ENCODE measurements at regions not wholly inside any gene's neighbourhood (a gene's known extent, or its start where the extent isn't known, plus 50 kb on each side); places are given as distances from the start of the nearest gene placed in this dataset.

DNA sequence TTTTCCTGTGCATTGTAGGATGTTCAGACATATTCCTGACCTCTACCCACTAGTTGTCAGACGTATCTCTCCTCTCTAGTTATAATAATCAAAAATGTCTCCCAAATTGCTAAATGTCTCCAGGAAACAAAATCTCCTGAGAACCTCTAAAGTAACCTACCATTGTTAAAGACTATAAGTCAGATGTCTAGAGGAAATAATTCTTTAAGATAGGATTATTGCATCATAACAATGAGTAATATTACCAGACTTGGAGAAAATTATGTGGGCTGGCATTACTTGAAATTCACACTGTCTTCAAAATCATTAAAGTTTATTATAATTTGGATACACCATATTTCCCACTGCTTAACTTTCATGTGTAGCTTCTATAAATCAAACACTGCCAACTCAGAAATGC lies 643.0 kb upstream of the ADGRL2 start:
- TF ChIP-seq, protein P1, sequence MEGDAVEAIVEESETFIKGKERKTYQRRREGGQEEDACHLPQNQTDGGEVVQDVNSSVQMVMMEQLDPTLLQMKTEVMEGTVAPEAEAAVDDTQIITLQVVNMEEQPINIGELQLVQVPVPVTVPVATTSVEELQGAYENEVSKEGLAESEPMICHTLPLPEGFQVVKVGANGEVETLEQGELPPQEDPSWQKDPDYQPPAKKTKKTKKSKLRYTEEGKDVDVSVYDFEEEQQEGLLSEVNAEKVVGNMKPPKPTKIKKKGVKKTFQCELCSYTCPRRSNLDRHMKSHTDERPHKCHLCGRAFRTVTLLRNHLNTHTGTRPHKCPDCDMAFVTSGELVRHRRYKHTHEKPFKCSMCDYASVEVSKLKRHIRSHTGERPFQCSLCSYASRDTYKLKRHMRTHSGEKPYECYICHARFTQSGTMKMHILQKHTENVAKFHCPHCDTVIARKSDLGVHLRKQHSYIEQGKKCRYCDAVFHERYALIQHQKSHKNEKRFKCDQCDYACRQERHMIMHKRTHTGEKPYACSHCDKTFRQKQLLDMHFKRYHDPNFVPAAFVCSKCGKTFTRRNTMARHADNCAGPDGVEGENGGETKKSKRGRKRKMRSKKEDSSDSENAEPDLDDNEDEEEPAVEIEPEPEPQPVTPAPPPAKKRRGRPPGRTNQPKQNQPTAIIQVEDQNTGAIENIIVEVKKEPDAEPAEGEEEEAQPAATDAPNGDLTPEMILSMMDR (IDR thresholded peaks at IDR 0.05; ENCODE audit: insufficient read depth, low read length), result no peak
- no peak for TF ChIP-seq POLR2AphosphoS5 (IDR thresholded peaks at IDR 0.05; ENCODE audit: low read depth)
- TF ChIP-seq, protein P2, sequence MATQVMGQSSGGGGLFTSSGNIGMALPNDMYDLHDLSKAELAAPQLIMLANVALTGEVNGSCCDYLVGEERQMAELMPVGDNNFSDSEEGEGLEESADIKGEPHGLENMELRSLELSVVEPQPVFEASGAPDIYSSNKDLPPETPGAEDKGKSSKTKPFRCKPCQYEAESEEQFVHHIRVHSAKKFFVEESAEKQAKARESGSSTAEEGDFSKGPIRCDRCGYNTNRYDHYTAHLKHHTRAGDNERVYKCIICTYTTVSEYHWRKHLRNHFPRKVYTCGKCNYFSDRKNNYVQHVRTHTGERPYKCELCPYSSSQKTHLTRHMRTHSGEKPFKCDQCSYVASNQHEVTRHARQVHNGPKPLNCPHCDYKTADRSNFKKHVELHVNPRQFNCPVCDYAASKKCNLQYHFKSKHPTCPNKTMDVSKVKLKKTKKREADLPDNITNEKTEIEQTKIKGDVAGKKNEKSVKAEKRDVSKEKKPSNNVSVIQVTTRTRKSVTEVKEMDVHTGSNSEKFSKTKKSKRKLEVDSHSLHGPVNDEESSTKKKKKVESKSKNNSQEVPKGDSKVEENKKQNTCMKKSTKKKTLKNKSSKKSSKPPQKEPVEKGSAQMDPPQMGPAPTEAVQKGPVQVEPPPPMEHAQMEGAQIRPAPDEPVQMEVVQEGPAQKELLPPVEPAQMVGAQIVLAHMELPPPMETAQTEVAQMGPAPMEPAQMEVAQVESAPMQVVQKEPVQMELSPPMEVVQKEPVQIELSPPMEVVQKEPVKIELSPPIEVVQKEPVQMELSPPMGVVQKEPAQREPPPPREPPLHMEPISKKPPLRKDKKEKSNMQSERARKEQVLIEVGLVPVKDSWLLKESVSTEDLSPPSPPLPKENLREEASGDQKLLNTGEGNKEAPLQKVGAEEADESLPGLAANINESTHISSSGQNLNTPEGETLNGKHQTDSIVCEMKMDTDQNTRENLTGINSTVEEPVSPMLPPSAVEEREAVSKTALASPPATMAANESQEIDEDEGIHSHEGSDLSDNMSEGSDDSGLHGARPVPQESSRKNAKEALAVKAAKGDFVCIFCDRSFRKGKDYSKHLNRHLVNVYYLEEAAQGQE (IDR thresholded peaks at IDR 0.05; ENCODE audit: insufficient replicate concordance, low read depth), result no peak
